H1 (cell line): ENCODE measurements at regions not wholly inside any gene's neighbourhood (a gene's known extent, or its start where the extent isn't known, plus 50 kb on each side); places are given as distances from the start of the nearest gene placed in this dataset.

Experiments
- CTCF ChIA-PET: fragments of 300-600 bp; sonication (Branson Sonifier 250); formaldehyde crosslinking; loops from one replicate; lab custom pipeline; 2021; ENCODE audit not compliant: partially characterized antibody; lab: Charles Lee
- POLR2A ChIA-PET: fragments of 300-600 bp; sonication (Branson Sonifier 250); formaldehyde crosslinking; loops from one replicate; lab custom pipeline; 2021; ENCODE audit warnings: inconsistent platforms; ENCODE audit not compliant: partially characterized antibody; lab: Charles Lee
- DNase-seq, 2 experiments: peaks; one replicate each; pipeline versions ENCODE4 v3.0.0 to v3.0.0-alpha.2; 2010 to 2022; ENCODE audit warnings: low spot score in 2 of 2, low read depth in 1 of 2, mixed read lengths in 1 of 2
- FAIRE-seq: peaks from 2 replicates; lab custom pipeline; 2011; peaks lifted over from hg19 to GRCh38; lab: Jason Lieb, UNC
- H2AFZ ChIP-seq: 2 replicates; pipeline ENCODE4 v1.8.1; 2012; ENCODE audit warnings: low read length, inconsistent platforms
- H2AK5ac ChIP-seq: 2 replicates; pipeline ENCODE4 v1.6.1; 2013; ENCODE audit warnings: low read depth, low read length
- H2BK120ac ChIP-seq: replicated peaks from 2 replicates; pipeline ENCODE3; 2013; ENCODE audit warnings: low read depth, low read length, inconsistent platforms
- H2BK12ac ChIP-seq: 2 replicates; pipeline ENCODE4 v1.6.1; 2013; ENCODE audit warnings: low read depth, low read length
- H2BK15ac ChIP-seq: 2 replicates; pipeline ENCODE4 v1.6.1; 2013; ENCODE audit warnings: low read length
- H2BK20ac ChIP-seq: 2 replicates; pipeline ENCODE4 v1.6.1; 2013; ENCODE audit warnings: low read length
- H2BK5ac ChIP-seq: 2 replicates; pipeline ENCODE4 v1.6.1; 2013; ENCODE audit warnings: low read depth, low read length
- H3K14ac ChIP-seq: 2 replicates; pipeline ENCODE4 v1.6.1; 2013; ENCODE audit warnings: inconsistent platforms; ENCODE audit not compliant: insufficient read length
- H3K18ac ChIP-seq: 2 replicates; pipeline ENCODE4 v1.6.1; 2013; ENCODE audit warnings: low read length; ENCODE audit errors: extremely low read depth
- H3K23ac ChIP-seq: 2 replicates; pipeline ENCODE4 v1.6.1; 2013; ENCODE audit warnings: inconsistent platforms; ENCODE audit not compliant: insufficient read length
- H3K23me2 ChIP-seq: 2 replicates; pipeline ENCODE4 v1.6.1; 2013; ENCODE audit warnings: low read depth, low read length
- H3K27ac ChIP-seq: 2 replicates; pipeline ENCODE4 v1.6.1; 2011; ENCODE audit warnings: low read depth, low read length, inconsistent platforms
- H3K27me3 ChIP-seq, 4 experiments: replicated peaks in 1 of 4; 1 replicate in 1 of 4; 2 replicates in 3 of 4; pipeline versions ENCODE4 v1.6.1 to v1.8.1; 2011 to 2013; ENCODE audit warnings: low read length in 3 of 4, mild to moderate bottlenecking in 3 of 4, inconsistent platforms in 2 of 4, mixed read lengths in 2 of 4, moderate library complexity in 1 of 4; ENCODE audit not compliant: control insufficient read depth in 3 of 4, insufficient read depth in 3 of 4; ENCODE audit errors: extremely low read depth in 1 of 4
- H3K36me3 ChIP-seq, 4 experiments: 2 replicates each; pipeline versions ENCODE4 v1.6.1 to v1.8.1; 2011 to 2013; ENCODE audit warnings: mild to moderate bottlenecking in 4 of 4, low read length in 3 of 4, moderate library complexity in 2 of 4, control low read depth in 1 of 4, inconsistent platforms in 1 of 4; ENCODE audit not compliant: insufficient read depth in 4 of 4, control insufficient read depth in 2 of 4
- H3K4ac ChIP-seq: replicated peaks from 2 replicates; pipeline ENCODE3; 2013; ENCODE audit warnings: low read length, low read depth, mixed read lengths, inconsistent platforms; ENCODE audit not compliant: insufficient read length
- H3K4me1 ChIP-seq, 4 experiments: replicated peaks in 1 of 4; 1 replicate in 1 of 4; 2 replicates in 3 of 4; pipeline versions ENCODE4 v1.6.1 to v1.8.1; 2011 to 2013; ENCODE audit warnings: low read length in 3 of 4, inconsistent platforms in 2 of 4, mixed read lengths in 1 of 4; ENCODE audit not compliant: insufficient read depth in 4 of 4, control insufficient read depth in 3 of 4
- H3K4me2 ChIP-seq, 2 experiments: 2 replicates each; pipeline versions ENCODE4 v1.6.1 to v1.8.1; 2011 to 2013; ENCODE audit warnings: low read depth in 2 of 2, low read length in 2 of 2, control low read depth in 1 of 2, inconsistent platforms in 1 of 2, mild to moderate bottlenecking in 1 of 2; ENCODE audit not compliant: insufficient read depth in 1 of 2
- H3K4me3 ChIP-seq, 4 experiments: fragments of 200-600, 300-600 bp in 1 of 4; sonication (generic), shearing (Covaris generic), sonication (Bioruptor Twin) in 1 of 4; 2 replicates each; pipeline versions ENCODE4 v1.5.1 to v1.8.1; 2011 to 2016; ENCODE audit warnings: low read length in 4 of 4, low read depth in 3 of 4, control low read depth in 2 of 4, inconsistent platforms in 2 of 4, mild to moderate bottlenecking in 2 of 4, mixed read lengths in 1 of 4, moderate library complexity in 1 of 4; ENCODE audit not compliant: insufficient read depth in 2 of 4; ENCODE audit errors: extremely low read depth in 1 of 4
- H3K56ac ChIP-seq: replicated peaks from 2 replicates; pipeline ENCODE3; 2013; ENCODE audit warnings: low read depth, mild to moderate bottlenecking, mixed read lengths, low read length, inconsistent platforms; ENCODE audit not compliant: insufficient read length
- H3K79me1 ChIP-seq: 2 replicates; pipeline ENCODE4 v1.6.1; 2013; ENCODE audit warnings: low read depth, low read length, control low read depth
- H3K79me2 ChIP-seq, 2 experiments: 2 replicates each; pipeline versions ENCODE4 v1.6.1 to v1.8.1; 2012 to 2013; ENCODE audit warnings: low read length in 2 of 2, mild to moderate bottlenecking in 2 of 2, inconsistent platforms in 1 of 2; ENCODE audit not compliant: insufficient read depth in 2 of 2, control insufficient read depth in 1 of 2
- H3K9ac ChIP-seq, 4 experiments: replicated peaks in 1 of 4; 1 replicate in 1 of 4; 2 replicates in 3 of 4; pipeline versions ENCODE4 v1.6.1 to v1.8.1; 2011 to 2013; ENCODE audit warnings: low read depth in 3 of 4, low read length in 3 of 4, control low read depth in 2 of 4, mild to moderate bottlenecking in 2 of 4, moderate library complexity in 2 of 4, inconsistent platforms in 1 of 4; ENCODE audit errors: extremely low read depth in 1 of 4
- H3K9me3 ChIP-seq, 2 experiments: 2 replicates each; pipeline versions ENCODE4 v1.6.1 to v1.8.1; 2012 to 2013; ENCODE audit warnings: mild to moderate bottlenecking in 2 of 2, moderate library complexity in 2 of 2, control low read depth in 1 of 2, inconsistent platforms in 1 of 2, low read depth in 1 of 2, low read length in 1 of 2, mixed read lengths in 1 of 2; ENCODE audit not compliant: insufficient read depth in 2 of 2
- H4K20me1 ChIP-seq, 2 experiments: replicated peaks in 1 of 2; 2 replicates each; pipeline versions ENCODE3 to v1.8.1; 2011 to 2013; ENCODE audit warnings: inconsistent platforms in 2 of 2, low read length in 2 of 2, mild to moderate bottlenecking in 1 of 2; ENCODE audit not compliant: insufficient read depth in 2 of 2, control insufficient read depth in 1 of 2
- H4K5ac ChIP-seq: 2 replicates; pipeline ENCODE4 v1.6.1; 2013; ENCODE audit warnings: low read length, low read depth, mixed read lengths, inconsistent platforms; ENCODE audit not compliant: insufficient read length
- H4K8ac ChIP-seq: 2 replicates; pipeline ENCODE4 v1.8.0; 2013; ENCODE audit warnings: mild to moderate bottlenecking, moderate library complexity, low read length, inconsistent platforms; ENCODE audit not compliant: insufficient read depth; ENCODE audit errors: extremely low read depth
- H4K91ac ChIP-seq: replicated peaks from 2 replicates; pipeline ENCODE3; 2013; ENCODE audit warnings: low read length, mixed read lengths, inconsistent platforms; ENCODE audit not compliant: insufficient read length
- BRCA1 ChIP-seq: IDR thresholded peaks from 2 replicates; pipeline ENCODE4 v1.6.1; 2012; ENCODE audit warnings: low read depth, low read length, improper control_type of control experiment
- CTCF ChIP-seq, 3 experiments: IDR thresholded peaks; 1 replicate in 2 of 3; 2 replicates in 1 of 3; pipeline versions ENCODE4 v1.5.1 to v1.6.1; 2011; ENCODE audit warnings: low read length in 3 of 3, mild to moderate bottlenecking in 3 of 3, inconsistent platforms in 2 of 3, low read depth in 1 of 3, moderate library complexity in 1 of 3; ENCODE audit not compliant: insufficient read depth in 1 of 3; ENCODE audit errors: control extremely low read depth in 1 of 3
- EGR1 ChIP-seq: IDR thresholded peaks from 2 replicates; pipeline ENCODE4 v1.6.1; 2011; ENCODE audit warnings: low read depth, low read length, borderline replicate concordance
- GABPA ChIP-seq: IDR thresholded peaks from 2 replicates; pipeline ENCODE4 v1.6.1; 2011; ENCODE audit warnings: mild to moderate bottlenecking, low read length, moderate library complexity, borderline replicate concordance; ENCODE audit not compliant: insufficient read depth
- GTF2F1 ChIP-seq: IDR thresholded peaks from 2 replicates; pipeline ENCODE4 v1.6.1; 2012; ENCODE audit warnings: low read depth, low read length, improper control_type of control experiment, borderline replicate concordance
- HDAC2 ChIP-seq, 2 experiments: fragments of 300-600 bp in 1 of 2; sonication (generic) in 1 of 2; IDR thresholded peaks; 2 replicates each; pipeline ENCODE4 v1.6.1; 2011 to 2012; ENCODE audit warnings: low read depth in 2 of 2, low read length in 2 of 2, mild to moderate bottlenecking in 2 of 2, moderate library complexity in 2 of 2, borderline replicate concordance in 1 of 2, inconsistent platforms in 1 of 2
- KDM1A ChIP-seq: fragments of 200-600, 300-600 bp; sonication (generic); IDR thresholded peaks from 2 replicates; pipeline ENCODE4 v1.7.1; 2016; ENCODE audit warnings: mild to moderate bottlenecking, low read length, borderline replicate concordance
- NANOG ChIP-seq: IDR thresholded peaks from 2 replicates; pipeline ENCODE4 v1.6.1; 2011; ENCODE audit warnings: low read length, low read depth, mild to moderate bottlenecking, inconsistent platforms; ENCODE audit not compliant: insufficient read depth, poor library complexity, severe bottlenecking
- POLR2A ChIP-seq, 2 experiments: IDR thresholded peaks; 1 replicate in 1 of 2; 2 replicates in 1 of 2; pipeline ENCODE4 v1.6.1; 2011; ENCODE audit warnings: low read depth in 2 of 2, low read length in 2 of 2, mild to moderate bottlenecking in 2 of 2; ENCODE audit errors: control extremely low read depth in 1 of 2
- RAD21 ChIP-seq, 2 experiments: IDR thresholded peaks in 1 of 2; conservative IDR thresholded peaks in 1 of 2; 2 replicates each; pipeline ENCODE4 v1.6.1; 2011; ENCODE audit warnings: low read depth in 2 of 2, low read length in 2 of 2, improper control_type of control experiment in 1 of 2, inconsistent platforms in 1 of 2, mild to moderate bottlenecking in 1 of 2, moderate library complexity in 1 of 2
- TEAD4 ChIP-seq: IDR thresholded peaks from 2 replicates; pipeline ENCODE4 v1.6.1; 2012; ENCODE audit warnings: low read depth, low read length, inconsistent platforms, mixed read lengths
- WGBS, 2 experiments: shearing (Covaris generic) in 1 of 2; methylation state at CpG; one replicate each; pipeline versions ENCODE4 v1.1.6 to v1.1.7; 2013 to 2015; ENCODE audit warnings: low lambda C conversion rate in 2 of 2, mixed read lengths in 2 of 2, inconsistent platforms in 1 of 2, low coverage in 1 of 2, missing lambda C conversion rate in 1 of 2; ENCODE audit not compliant: insufficient replicate concordance in 2 of 2, insufficient coverage in 1 of 2, insufficient read length in 1 of 2; ENCODE audit errors: extremely low coverage in 1 of 2, missing lambda C conversion rate in 1 of 2; 5-methylcytosine and 5-hydroxymethylcytosine counted together

- Histone ChIP-seq H4K8ac (no peak overlapping the region), H3K79me2 (no peaks in the 10 kb centered on the region), H3K14ac (no peak overlapping the region), H3K23me2 (no peaks in the 10 kb centered on the region), H3K27me3 (no peaks in the 10 kb centered on the region), H3K18ac (no peak overlapping the region), H2AK5ac (no peak overlapping the region), H3K56ac (no peak overlapping the region), H3K23ac (no peak overlapping the region), H2BK5ac (no peak overlapping the region), H3K36me3 (no peaks in the 10 kb centered on the region), H3K4ac (no peak overlapping the region), H2BK12ac (no peak overlapping the region), H2AFZ (no peak overlapping the region), H3K4me2 (no peak overlapping the region), H2BK120ac (no peak overlapping the region), H4K20me1 (no peaks in the 10 kb centered on the region), H3K9ac (no peak overlapping the region), H4K91ac (no peak overlapping the region), H3K4me1 (peaks cover 0 to 4% (median 0%) of the 10 kb centered on the region in 4 experiments; a peak in 1 of 7 replicates), H3K27ac (no peak overlapping the region), H2BK20ac (no peak overlapping the region), H3K9me3 (peaks cover 0 to 4% of the 10 kb centered on the region in 2 experiments; a peak in 1 of 4 replicates), H2BK15ac (no peak overlapping the region), H3K4me3 (no peak overlapping the region), H4K5ac (no peak overlapping the region), H3K79me1 (no peaks in the 10 kb centered on the region)
- POLR2A ChIA-PET: interaction anchor here (0.7 kb wide), 1 partner anchor 36 kb away, joined by 3 read pairs; no protein-coding TSS in a partner anchor
- CTCF ChIA-PET: interaction anchor here (1.0 to 1.5 kb wide), 3 partner anchors 19 to 636 kb away, joined by 3 to 6 read pairs (median 5); no protein-coding TSS in a partner anchor
- 77% methylated on average over 3 of the region's 3 CpGs; no CpG with 5 or more reads in 1 of the 2 experiments for WGBS, 2 experiments
- DNase-seq (no peak), FAIRE-seq (no peak)
- TF ChIP-seq TEAD4 (no peak), KDM1A (no peak), EGR1 (no peak), HDAC2 (IDR thresholded peaks at IDR 0.05; ENCODE audit: borderline replicate concordance in 1 of 2, low read depth in 2 of 2, low read length in 2 of 2) (no peak), GABPA (no peak), RAD21 (IDR thresholded peaks at IDR 0.05 in 1 of 2, conservative IDR thresholded peaks at IDR 0.05 in 1 of 2; ENCODE audit: low read depth in 2 of 2, low read length in 2 of 2) (no peak), CTCF (IDR thresholded peaks at IDR 0.05; ENCODE audit: control extremely low read depth in 1 of 3, insufficient read depth in 1 of 3, low read depth in 1 of 3, low read length in 3 of 3) (no peak), POLR2A (IDR thresholded peaks at IDR 0.05; ENCODE audit: control extremely low read depth in 1 of 2, low read depth in 2 of 2, low read length in 2 of 2) (no peak), BRCA1 (no peak), NANOG (no peak), GTF2F1 (no peak)
Measured at GRCh38 chr5:147169901-147170300, 64.9 kb upstream of the STK32A start.
